ENCODE measurements at regions not wholly inside any gene's neighbourhood (a gene's known extent, or its start where the extent isn't known, plus 50 kb on each side); places are given as distances from the start of the nearest gene placed in this dataset.
A peak's percentile ranks its signal among the peaks of the same experiment; 100 is the strongest.
"Not testable (repeated sequence)": the region's sequence is repeated elsewhere in the genome, so short reads cannot be mapped to it uniquely, and the experiment has no call there.

DNA sequence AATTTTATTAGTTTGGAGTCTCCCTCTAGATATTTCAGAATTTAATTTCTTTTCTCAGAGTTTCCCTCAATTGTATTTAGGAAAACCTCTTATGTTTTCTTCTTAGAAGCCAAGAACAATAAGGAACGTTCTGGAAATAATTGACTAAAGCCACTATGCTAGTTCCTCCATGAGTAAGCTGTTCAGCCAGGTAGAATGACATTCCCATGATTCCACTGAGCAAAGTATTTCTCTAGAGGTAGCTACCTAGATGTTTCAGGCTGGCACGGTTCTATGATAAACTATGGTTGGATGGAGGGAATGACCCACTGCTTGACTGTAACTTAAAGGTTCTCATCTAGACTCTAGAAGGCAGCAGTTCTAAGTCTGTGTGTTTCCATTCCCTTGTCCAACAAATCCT lies 62.4 kb downstream of the CLDN17 start:
- no peak for DNase-seq

DNA sequence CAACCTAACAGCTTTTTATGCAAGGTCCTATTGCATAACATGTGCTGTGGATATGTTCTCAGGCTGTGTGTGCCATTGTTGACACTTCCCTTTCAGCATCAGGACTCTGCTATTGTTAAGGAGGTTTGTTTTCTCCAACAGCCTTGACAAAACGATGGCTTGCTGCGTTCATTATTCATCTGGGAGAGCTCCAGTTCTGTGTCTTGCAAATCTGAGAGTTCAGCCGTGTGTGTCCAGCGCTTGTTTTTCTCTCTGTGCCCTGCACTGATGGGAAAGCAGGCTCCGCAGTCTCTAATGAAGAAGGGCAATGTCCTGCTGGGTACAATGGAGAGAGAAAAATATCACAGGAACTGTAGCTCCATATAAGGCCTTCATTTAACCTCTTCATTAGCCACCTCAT lies 63.7 kb downstream of the CLDN17 start:
- DNase-seq = no peak

DNA sequence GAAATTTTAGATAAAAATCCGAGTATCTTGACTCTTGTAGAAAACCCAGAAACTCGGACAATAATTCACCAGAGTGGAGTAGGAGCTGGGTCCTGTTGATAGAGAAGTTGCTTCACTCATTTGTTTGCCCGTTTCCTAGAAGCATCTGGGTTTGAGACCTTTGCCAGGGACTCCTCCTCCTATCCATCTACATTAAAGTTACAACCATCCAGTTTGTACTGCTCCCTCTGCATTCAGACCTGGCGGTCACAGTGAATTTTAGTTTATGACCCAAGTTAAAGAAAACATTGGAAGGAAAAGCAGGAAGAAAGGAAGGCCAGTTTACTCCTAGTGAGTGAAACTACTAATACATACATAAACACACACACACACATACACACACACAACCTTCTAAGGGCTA lies 64.6 kb downstream of the CLDN17 start:
- no peak for DNase-seq

DNA sequence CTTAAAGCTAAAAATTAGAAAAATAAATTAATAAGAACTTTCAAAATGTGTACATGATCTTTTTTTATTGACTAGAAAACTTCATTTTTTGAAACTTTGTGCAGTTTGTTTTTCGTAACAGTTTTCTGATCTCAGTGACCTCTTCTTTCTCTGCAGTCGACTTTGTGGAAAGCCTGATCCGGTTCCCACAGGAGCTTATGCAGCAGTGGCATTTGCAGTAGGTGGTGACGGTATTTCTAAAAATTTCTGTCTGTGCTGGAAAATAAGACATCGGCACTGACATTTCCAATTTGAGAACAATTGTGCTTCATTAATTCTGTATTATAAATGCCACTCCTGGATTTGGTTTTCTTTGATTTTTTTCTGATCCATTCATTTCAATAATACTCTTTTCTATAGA lies 68.8 kb downstream of the CLDN17 start:
- no peak for DNase-seq

DNA sequence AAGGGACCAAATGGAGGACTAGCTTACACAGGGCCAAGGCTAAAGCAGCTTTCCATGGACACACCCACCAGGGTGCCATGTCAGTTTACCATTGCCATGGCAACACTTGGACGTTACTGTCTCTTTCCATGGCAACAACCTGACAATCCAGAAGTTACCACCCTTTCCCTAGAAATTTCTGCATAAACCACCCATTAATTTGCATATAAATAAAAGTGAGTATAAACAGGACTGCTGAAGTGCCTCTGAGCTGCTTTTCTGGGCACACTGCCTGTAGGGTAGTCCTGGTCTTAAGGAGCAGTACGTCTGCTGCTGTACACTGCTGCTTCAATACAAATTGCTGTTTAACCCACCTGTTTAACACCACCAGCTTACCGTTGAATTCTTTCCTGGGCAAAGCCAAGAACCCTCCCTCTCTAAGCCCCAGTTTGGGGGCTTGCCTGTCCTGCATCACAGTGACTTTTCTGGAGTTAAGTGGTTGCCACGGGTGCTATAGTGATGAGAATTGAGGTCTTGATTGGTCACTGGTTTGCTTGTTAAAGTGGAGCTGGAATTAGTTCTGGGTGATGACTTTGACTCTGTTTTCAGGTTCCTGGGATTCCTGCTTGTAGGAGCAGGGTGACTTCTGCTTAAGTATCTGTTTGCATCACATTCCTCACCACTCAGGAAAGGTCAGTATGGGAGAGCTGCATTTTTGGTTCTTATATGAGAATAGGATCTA lies 83.2 kb downstream of the CLDN17 start:
- no peak for DNase-seq

DNA sequence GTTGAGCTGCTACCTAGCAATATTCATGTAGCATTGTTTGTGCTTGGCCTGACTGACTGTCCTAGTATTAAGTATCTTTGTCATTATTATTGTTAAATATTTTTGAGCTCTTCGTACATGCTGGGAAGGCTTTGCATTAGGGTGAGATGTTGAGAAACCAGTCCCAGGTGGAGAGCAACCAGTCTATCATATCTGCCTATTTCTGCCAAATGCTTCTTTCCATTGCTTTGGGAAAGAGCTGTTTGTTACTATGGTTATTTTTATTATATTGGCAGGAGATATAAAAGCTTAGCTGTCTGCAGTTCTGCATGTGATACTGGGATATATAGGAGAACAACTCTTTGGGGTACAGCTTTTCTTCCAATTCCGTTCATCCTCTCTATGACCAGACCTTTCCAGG lies 85.1 kb downstream of the CLDN17 start:
- no peak for DNase-seq

DNA sequence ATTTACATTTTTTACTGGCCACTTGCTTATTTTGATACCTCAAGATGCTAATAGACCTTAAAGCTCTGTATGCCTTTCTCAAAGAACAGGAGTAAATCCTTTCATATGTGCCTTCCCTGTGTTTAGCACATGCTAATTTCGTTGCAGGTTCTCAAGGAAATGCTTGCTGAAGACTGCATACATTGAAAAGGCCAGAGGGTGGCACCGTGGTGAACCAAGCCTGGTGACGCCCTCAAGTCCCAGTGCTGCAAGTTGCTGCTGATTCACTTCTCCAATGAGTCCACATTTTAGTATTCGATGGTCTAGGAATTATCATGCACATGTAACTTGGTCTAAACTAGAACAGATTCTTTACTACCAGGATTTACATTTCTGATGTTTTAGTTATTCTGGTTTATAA lies 94.1 kb downstream of the CLDN17 start:
- no peak for DNase-seq

DNA sequence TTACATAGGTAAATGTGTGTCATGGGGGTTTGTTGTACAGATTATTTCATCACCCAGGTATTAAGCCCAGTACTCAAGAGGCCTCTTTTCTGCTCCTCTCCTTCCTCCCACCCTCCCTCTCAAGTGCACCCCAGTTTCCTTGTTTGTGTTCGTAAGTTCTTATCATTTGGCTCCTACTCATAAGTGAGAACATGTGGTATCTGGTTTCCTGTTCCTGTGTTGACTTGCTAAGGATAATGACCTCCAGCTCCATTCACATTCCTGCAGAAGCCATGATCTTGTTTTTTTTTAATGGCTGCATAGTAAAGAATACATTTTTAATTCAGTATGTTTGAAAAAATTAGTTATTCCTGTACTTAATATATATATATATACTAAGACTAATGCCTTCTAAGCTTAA lies 107.7 kb downstream of the CLDN17 start:
- no peak for DNase-seq

DNA sequence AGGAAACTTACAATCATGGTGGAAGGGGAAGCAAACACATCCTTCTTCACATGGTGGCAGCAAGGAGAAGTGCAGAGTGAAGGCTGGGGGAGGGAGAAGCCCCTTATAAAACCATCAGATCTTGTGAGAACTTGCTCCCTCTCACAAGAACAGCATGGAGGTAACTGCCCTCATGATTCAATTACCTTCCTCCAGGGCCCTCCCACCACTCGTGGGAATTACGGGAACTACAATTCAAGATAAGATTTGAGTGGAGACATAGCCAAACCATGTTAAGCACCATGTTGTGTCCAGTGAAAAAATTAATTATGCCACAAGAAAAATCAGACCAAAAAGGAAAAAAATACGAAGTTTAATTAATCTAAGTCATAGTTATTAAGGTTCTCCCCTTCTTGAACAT lies 109.5 kb downstream of the CLDN17 start:
- DNase-seq = no peak

DNA sequence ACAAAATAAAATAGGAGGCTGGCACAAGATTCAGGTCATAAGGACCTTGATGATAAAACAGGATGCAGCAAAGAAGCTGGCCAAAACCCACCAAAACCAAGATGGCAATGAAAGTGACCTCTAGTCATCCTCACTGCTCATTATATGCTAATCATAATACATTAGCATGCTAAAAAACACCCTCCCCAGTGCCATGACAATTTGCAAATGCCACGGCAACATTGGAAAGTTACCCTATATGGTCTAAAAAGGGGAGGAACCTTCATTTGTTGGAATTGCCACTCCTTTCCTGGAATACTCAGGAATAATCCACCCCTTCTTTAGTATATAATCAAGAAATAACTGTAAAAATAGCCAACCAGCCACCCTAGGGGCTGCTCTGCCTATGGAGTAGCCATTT lies 108.8 kb upstream of the GRIK1 start:
- no peak for DNase-seq

DNA sequence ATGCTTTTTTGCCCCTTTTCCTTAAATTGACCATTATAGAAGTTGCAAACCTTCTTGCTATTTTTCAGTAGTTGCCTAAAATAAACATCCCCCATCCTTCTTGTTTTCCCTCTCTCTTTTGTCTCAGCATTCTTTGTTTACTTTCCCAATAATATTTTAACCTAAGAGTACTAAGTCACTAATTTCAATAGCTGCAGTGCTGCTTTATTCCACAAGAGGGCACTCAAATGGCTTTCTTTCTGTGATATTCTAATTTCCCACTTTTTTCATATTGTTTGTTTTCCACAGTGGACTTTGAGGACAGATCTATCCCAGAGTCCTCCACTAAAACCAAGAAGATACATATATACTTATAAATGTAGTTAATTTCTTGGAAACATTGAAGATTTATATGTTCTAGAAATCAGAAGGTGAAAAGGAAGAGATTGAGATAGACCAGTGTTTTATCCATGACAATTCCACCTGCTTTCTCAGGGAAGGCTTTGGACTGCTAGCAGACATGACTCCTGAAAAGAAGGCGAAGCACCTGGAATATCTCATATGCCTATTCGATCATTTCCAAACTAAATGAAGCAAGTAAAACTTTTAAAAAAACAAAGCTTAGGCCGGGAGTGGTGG lies 104.8 kb upstream of the GRIK1 start:
- DNase-seq = peak in 1 of 2 donors; percentile 10

DNA sequence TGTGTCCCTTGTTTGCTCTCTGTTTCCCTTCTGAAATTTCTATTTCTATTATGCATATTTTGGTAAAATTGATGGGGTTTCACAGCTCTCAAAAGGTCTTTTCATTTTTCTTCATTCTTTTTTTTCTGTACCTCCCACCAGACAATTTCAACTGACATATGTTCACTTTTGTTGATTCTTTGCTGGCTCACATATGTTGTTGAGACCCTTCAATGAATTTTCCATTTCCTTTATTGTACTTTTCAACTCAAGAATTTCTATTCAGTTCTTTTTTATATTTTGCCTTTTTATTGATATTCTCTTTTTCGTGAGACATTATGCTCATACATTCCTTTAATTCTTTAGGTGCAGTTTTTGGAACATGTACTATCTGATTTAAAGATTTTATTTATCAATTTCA lies 102.6 kb upstream of the GRIK1 start:
- no peak for DNase-seq

DNA sequence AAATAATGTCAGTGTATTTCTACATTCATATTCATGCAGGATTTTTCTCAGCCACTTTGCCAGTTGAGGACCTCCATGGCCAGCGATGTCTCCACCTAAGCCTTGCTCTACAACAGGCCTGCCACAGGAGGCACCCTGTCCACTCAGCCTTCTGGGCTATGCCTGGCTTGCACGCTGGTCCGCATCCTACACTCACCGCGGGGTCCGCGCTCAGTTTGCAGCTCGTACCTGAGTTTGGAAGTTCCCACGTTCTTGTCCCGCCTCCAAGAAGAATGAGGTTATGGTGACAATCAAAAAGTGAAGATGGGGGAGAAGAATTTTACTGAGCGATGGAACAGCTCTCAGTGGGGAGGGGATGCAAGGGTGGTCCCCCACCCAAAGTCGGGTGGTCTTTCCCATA lies 93.6 kb upstream of the GRIK1 start:
- DNase-seq = no peak

DNA sequence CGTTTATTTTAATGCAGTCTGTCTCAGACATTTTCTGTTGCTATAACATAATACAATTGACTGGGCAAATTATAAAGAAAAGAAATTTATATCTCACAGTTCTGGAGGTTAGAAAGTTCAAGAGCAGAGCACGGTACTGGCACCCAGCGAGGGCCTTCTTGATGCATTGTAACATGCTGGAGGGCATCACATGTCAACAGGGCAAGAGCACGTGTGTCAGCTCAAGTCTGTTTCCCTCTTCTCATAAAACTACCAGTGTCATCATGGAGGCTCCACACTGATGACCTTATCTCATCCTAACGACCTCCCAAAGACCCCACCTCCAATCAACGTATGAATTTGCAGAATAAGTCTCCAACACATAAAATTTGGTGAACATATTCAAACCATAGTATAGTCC lies 90.6 kb upstream of the GRIK1 start:
- no peak for DNase-seq

DNA sequence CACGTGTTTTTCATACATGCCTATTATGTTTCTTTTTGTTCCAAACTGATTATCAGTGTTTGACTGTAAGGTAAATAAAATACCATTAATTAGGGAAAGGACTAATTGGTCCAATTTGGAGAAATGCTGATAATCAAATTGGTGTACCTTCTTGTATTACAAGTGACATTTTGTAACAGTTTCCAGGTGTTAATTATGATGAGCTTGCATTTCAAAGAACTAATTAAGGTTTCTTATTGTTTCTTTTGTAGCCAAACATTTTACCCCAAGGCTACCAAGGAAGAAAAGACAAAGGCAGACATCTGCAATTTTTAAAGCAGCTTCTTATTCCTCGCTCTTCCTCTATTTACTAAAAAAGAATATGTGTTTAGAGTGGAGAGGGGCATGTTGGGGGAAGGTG lies 88.7 kb upstream of the GRIK1 start:
- DNase-seq = no peak

DNA sequence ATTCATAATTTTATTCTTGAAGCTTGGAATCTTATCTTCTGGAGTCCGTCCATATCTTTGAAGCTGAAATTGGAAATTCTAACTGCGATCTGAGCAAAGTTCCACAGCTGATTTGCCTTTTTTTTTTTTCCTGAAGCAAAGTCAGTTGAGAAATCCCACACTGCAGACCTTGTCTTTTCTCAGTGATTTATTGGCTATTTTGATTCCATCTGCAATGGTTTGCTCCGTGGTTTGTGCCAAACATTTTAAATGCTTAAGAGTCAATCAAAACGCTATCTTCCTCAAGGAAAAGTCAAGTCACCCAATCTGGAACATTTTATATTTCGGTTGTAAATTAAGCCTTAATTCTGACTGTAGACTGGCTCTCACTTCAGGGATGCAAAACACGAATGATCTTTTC lies 88.2 kb upstream of the GRIK1 start:
- DNase-seq = no peak

DNA sequence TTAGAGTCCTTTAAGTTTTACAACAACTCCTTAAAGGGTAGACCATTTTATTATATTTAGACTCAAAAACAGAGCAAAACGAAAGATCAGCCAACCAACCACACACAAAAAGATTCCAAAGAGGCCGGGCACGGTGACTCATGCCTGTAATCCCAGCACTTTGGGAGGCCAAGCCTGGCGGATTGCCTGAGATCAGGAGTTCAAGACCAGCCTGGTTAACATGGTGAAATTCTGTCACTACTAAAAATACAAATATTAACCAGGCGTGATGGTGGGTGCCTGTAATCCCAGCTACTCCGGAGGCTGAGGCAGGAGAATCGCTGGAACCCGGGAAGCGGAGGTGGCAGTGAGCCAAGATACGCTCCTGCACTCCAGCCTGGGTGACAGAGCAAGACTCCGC lies 83.3 kb upstream of the GRIK1 start:
- DNase-seq = not testable (repeated sequence)

DNA sequence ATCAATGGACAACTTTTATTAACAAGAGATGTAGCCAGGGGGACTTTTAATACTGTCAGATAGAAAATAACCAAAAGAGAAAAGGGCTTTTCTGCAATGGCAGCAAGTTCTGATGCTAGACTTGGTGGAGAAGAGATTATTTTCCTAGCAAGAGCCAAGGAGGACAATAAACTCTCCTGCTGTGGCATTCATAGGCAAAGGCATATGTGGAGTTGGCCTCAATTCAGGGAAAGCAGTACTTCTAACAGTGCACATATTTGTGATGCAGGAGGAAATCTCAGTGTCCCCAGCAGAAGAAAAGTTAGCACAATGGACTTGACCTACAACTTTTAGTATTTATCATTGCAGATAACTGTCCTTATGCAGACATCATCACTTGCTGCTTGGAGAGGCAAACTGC lies 75.1 kb upstream of the GRIK1 start:
- DNase-seq = no peak

DNA sequence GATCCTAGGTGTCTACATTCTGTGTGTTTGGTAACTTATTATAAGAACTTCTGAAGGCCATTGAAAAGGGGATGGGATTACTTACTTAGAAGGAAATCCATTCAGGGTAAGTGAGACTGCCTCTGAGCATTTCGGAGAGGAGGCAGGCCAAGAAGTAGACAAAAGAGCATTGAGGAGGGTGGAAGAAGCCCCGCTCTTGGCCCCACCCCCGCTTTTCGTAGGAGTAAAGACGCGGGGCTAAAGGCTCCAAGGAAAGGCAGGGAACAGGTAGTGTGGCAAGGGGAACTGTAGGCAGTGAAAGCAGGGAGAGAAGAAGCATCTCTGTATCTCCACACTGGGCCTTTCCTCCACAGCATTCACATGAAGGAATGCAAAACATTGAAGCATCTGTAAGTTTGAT lies 51.8 kb upstream of the GRIK1 start:
- DNase-seq = no peak

DNA sequence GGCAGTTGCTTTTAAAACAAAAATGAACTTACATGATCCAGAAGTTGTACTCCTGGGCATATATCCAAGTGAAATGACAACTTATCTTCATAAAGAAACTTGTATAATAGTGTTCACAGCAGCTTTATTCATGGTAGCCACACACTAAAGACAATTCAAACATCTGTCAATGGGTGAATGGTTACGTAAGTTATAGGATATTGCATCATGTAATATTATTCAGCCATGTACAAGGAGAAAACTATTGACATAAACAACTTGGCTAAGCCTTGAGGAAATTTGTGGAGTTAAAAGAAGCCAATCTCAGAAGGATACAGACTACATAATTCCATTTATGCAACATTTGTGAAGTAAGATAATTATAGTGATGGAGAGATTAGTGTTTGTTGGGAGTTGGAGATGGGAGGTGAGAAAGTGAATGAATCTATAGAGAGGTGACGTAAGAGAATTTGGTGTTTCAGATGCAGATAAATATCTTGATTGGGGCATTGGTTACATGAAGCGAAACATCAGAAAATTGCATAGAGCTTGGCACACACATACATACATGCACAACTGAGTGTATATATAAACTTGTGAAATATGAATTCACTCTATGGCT lies 49.9 kb upstream of the GRIK1 start:
- no peak for DNase-seq

All from CD4-positive, alpha-beta T cell treated with Interleukin-4 for 1 hour (primary cell).